Lower leg skin (tissue), 3 donors: ENCODE measurements at regions not wholly inside any gene's neighbourhood (a gene's known extent, or its start where the extent isn't known, plus 50 kb on each side); places are given as distances from the start of the nearest gene placed in this dataset.

Experiments
- CTCF ChIP-seq, 3 donors: fragments of 450-650 bp; IDR thresholded peaks; one replicate each; pipeline ENCODE4 v1.5.1; 2016; ENCODE audit warnings: antibody characterized with exemption in 3 of 3, mild to moderate bottlenecking in 3 of 3, moderate library complexity in 2 of 3
- POLR2A ChIP-seq, 2 donors: fragments of 450-650 bp; IDR thresholded peaks; one replicate each; pipeline ENCODE4 v1.6.1; 2016 to 2017; ENCODE audit warnings: antibody characterized with exemption in 2 of 2, mild to moderate bottlenecking in 1 of 2, moderate library complexity in 1 of 2

- no peak for TF ChIP-seq CTCF (IDR thresholded peaks at IDR 0.05)
- no peak for TF ChIP-seq POLR2A (IDR thresholded peaks at IDR 0.05)
Observed at GRCh38 chrX:14228611-14229010, 198.9 kb upstream of the GEMIN8 start.
